Muscle of arm (tissue), 1 donor: ENCODE measurements at regions not wholly inside any gene's neighbourhood (a gene's known extent, or its start where the extent isn't known, plus 50 kb on each side); places are given as distances from the start of the nearest gene placed in this dataset.
"Not testable (repeated sequence)": the region's sequence is repeated elsewhere in the genome, so short reads cannot be mapped to it uniquely, and the experiment has no call there.

Experiments used
- DNase-seq: peaks from one replicate; pipeline ENCODE4 v3.0.0-alpha.2; 2013

- DNase-seq: not testable (repeated sequence)
Observed at GRCh38 chr3:111006485-111006884, 65.1 kb upstream of the NECTIN3 start.

GRCh38 chr3:111012388-111013248 is 59.0 kb upstream of the NECTIN3 start:
- no peak for DNase-seq
